ENCODE measurements at regions not wholly inside any gene's neighbourhood (a gene's known extent, or its start where the extent isn't known, plus 50 kb on each side); places are given as distances from the start of the nearest gene placed in this dataset.

GRCh38 chr10:2232479-2232878, 495.2 kb upstream of the ADARB2 start:
- TF ChIP-seq ZNF274 (IDR thresholded peaks at IDR 0.05; ENCODE audit: low read depth, low read length) (no peak), YY1 (IDR thresholded peaks at IDR 0.05; ENCODE audit: insufficient read depth, insufficient read length) (no peak)

Measured in NT2/D1 (cell line).